Pancreas (tissue), 10 donors: ENCODE measurements at regions not wholly inside any gene's neighbourhood (a gene's known extent, or its start where the extent isn't known, plus 50 kb on each side); places are given as distances from the start of the nearest gene placed in this dataset.

ENCODE experiments used
- ATAC-seq, 4 donors: fragments of 200-7000 bp; cut with Tn5 transposase; one replicate each; pipeline versions ENCODE4 v1.8.0 to v1.9.1; 2020; ENCODE audit warnings: mild to moderate bottlenecking in 4 of 4, moderate library complexity in 4 of 4
- DNase-seq, 6 donors: peaks; one replicate each; pipeline ENCODE4 v3.0.0-alpha.2; 2020
- FAIRE-seq: peaks from 2 replicates; lab custom pipeline; 2012; peaks lifted over from hg19 to GRCh38; lab: Jason Lieb, UNC
- H3K27ac ChIP-seq, 4 donors: fragments of 200-600 bp; sonication (generic); 1 replicate in 3 of 4; 2 replicates in 1 of 4; pipeline versions ENCODE4 v1.5.0 to v1.8.0; 2020
- H3K27me3 ChIP-seq, 4 donors: fragments of 200-600 bp; one replicate each; pipeline ENCODE4 v1.8.0; 2021
- H3K36me3 ChIP-seq, 3 donors: fragments of 200-600 bp; sonication (generic) in 1 of 3; one replicate each; pipeline versions ENCODE4 v1.5.0 to v1.8.0; 2020 to 2021
- H3K4me1 ChIP-seq, 3 donors: fragments of 200-600 bp; one replicate each; pipeline ENCODE4 v1.8.0; 2021
- H3K4me3 ChIP-seq, 4 donors: fragments of 200-600 bp; sonication (generic) in 2 of 4; one replicate each; pipeline versions ENCODE4 v1.5.0 to v1.8.0; 2020 to 2021
- H3K9me3 ChIP-seq, 4 donors: fragments of 200-600 bp; one replicate each; pipeline ENCODE4 v1.8.0; 2021
- WGBS, 2 donors: extraction: QIAGEN DNeasy Blood & Tissue Kit; methylation state at CpG; one replicate each; pipeline ENCODE4 v1.1.7; 2013; 5-methylcytosine and 5-hydroxymethylcytosine counted together
- intact Hi-C, 3 donors: fragments of 100-400 bp; cut with DNase I; formaldehyde crosslinking; loops; one replicate each; pipeline versions ENCODE4 v1.11.1 to v1.14.2; 2022
- TF ChIP-seq, protein P1 (sequence below), 4 donors: fragments of 200-600 bp; sonication (generic) in 3 of 4; IDR thresholded peaks; one replicate each; pipeline versions ENCODE4 v1.5.0 to v1.8.0; 2021; ENCODE audit warnings: antibody characterized with exemption in 4 of 4
- donor health status: healthy with polysubstance abuse.
- donor health status: DM: no; HTN: no; CAD: no; lungs with moderate emphysema.
- donor health status: DM: no; HTN: no; CAD: no.
- donor health status: control.
- donor health status: control.
- donor health status: Bipolar disorder and iron deficiency.
- donor health status: DM: yes; HTN: yes; CAD: no.
- donor health status: DM: no; HTN: no; CAD: no.
- donor health status: DM: no; HTN: no; CAD: no.
- donor health status: DM: yes; HTN: yes; CAD: no.

- TF ChIP-seq, protein P1, sequence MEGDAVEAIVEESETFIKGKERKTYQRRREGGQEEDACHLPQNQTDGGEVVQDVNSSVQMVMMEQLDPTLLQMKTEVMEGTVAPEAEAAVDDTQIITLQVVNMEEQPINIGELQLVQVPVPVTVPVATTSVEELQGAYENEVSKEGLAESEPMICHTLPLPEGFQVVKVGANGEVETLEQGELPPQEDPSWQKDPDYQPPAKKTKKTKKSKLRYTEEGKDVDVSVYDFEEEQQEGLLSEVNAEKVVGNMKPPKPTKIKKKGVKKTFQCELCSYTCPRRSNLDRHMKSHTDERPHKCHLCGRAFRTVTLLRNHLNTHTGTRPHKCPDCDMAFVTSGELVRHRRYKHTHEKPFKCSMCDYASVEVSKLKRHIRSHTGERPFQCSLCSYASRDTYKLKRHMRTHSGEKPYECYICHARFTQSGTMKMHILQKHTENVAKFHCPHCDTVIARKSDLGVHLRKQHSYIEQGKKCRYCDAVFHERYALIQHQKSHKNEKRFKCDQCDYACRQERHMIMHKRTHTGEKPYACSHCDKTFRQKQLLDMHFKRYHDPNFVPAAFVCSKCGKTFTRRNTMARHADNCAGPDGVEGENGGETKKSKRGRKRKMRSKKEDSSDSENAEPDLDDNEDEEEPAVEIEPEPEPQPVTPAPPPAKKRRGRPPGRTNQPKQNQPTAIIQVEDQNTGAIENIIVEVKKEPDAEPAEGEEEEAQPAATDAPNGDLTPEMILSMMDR (IDR thresholded peaks at IDR 0.05) = no peak
Observed at GRCh38 chr6:132076452-132076851, 125.3 kb upstream of the CCN2 start.

DNA sequence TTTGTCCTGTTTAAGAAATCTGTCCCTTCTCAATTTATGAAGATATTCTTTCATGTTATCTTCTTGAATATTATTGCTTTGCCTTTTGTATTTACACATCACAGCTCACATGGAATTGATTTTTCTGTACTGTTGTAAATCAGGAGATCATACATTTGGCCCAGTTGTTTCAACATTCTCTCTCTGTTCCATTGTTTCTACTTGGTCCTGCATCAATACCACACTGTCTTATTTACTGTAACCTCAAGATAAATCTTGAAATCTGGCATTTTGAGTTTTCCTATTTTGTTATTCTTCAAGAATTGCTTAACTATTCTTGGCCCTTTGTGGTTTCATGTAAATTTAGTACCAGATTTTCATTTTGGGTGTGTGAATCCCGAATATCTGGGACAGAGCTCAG lies 121.7 kb upstream of the CCN2 start:
- 61 to 90% methylated on average over 1 of the region's 1 CpG for WGBS, 2 donors

More at GRCh38 chr6:132076452-132076851, 125.3 kb upstream of the CCN2 start:
- ATAC-seq (no peak), FAIRE-seq (no peak), DNase-seq (no peak)
- intact Hi-C loops = no loop called here
- H3K36me3 ChIP-seq = no peaks in the 10 kb centered on the region
- no peaks in the 10 kb centered on the region for H3K9me3 ChIP-seq
- no peak overlapping the region for H3K27ac ChIP-seq
- no peaks in the 10 kb centered on the region for H3K27me3 ChIP-seq
- H3K4me3 ChIP-seq = no peak overlapping the region
- peaks cover 0 to 3% (median 0%) of the 10 kb centered on the region in 3 donors for H3K4me1 ChIP-seq
- 77 to 87% methylated on average over 3 of the region's 3 CpGs for WGBS, 2 donors

GRCh38 chr6:132072271-132072670 lies 121.1 kb upstream of the CCN2 start:
- H3K27me3 ChIP-seq = no peaks in the 10 kb centered on the region
- ATAC-seq = no peak
- TF ChIP-seq, protein P1 (IDR thresholded peaks at IDR 0.05) = no peak
- no peak for FAIRE-seq
- H3K27ac ChIP-seq = no peak overlapping the region
- peaks cover 0 to 3% (median 0%) of the 10 kb centered on the region in 3 donors for H3K4me1 ChIP-seq
- 29 to 46% methylated on average over 2 of the region's 2 CpGs for WGBS, 2 donors
- intact Hi-C loops = no loop called here
- no peak for DNase-seq
- no peak overlapping the region for H3K4me3 ChIP-seq
- no peaks in the 10 kb centered on the region for H3K9me3 ChIP-seq
- H3K36me3 ChIP-seq = no peaks in the 10 kb centered on the region

More for the DNA sequence above, 121.7 kb upstream of the CCN2 start:
- H3K27ac ChIP-seq = no peak overlapping the region
- ATAC-seq (no peak), DNase-seq (no peak), FAIRE-seq (no peak)
- H3K4me3 ChIP-seq = no peak overlapping the region
- H3K27me3 ChIP-seq = no peaks in the 10 kb centered on the region
- H3K36me3 ChIP-seq = no peaks in the 10 kb centered on the region
- TF ChIP-seq, protein P1 (IDR thresholded peaks at IDR 0.05) = no peak
- peaks cover 0 to 3% (median 0%) of the 10 kb centered on the region in 3 donors for H3K4me1 ChIP-seq
- H3K9me3 ChIP-seq = no peaks in the 10 kb centered on the region
- intact Hi-C loops = no loop called here

DNA sequence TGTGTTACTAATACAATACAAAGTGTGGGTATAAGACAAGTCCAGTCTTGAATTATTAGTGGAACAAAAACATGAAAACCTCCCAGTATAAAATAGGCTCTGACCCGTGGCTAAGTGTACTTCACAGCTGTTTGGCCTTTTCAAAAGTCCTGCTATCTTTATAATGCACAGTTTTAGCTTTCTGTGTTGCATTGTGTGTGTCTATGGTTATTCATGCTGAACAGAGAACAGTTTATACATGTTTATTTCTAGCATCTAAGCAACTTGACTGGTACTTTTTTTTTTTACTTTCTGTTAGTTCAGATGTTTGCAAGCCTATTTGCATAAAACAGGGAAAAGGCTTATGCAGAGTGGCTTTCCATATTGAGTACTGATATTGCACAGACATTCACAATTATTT lies 119.2 kb upstream of the CCN2 start:
- Histone ChIP-seq H3K9me3 (no peaks in the 10 kb centered on the region), H3K27ac (no peak overlapping the region), H3K27me3 (no peaks in the 10 kb centered on the region), H3K4me3 (no peak overlapping the region), H3K4me1 (peaks cover 0 to 3% (median 0%) of the 10 kb centered on the region in 3 donors), H3K36me3 (no peaks in the 10 kb centered on the region)
- TF ChIP-seq, protein P1 (IDR thresholded peaks at IDR 0.05) = no peak
- FAIRE-seq (no peak), ATAC-seq (no peak), DNase-seq (no peak)
- 63 to 78% methylated on average over 1 of the region's 1 CpG for WGBS, 2 donors
- intact Hi-C loops = no loop called here

GRCh38 chr6:132068766-132069165 lies 117.6 kb upstream of the CCN2 start:
- no peaks in the 10 kb centered on the region for H3K27me3 ChIP-seq
- H3K4me1 ChIP-seq = peaks cover 0 to 3% (median 0%) of the 10 kb centered on the region in 3 donors
- no peak for FAIRE-seq
- ATAC-seq = no peak
- H3K36me3 ChIP-seq = no peaks in the 10 kb centered on the region
- no peaks in the 10 kb centered on the region for H3K9me3 ChIP-seq
- H3K27ac ChIP-seq = no peak overlapping the region
- intact Hi-C loops = loop anchor here in 1 of 3 donors (10.0 kb wide), 1 partner anchor 126 kb away; no protein-coding TSS in a partner anchor
- TF ChIP-seq, protein P1 (IDR thresholded peaks at IDR 0.05) = no peak
- no peak for DNase-seq
- WGBS, 2 donors = 70 to 81% methylated on average over 3 of the region's 3 CpGs
- no peak overlapping the region for H3K4me3 ChIP-seq
